ENCODE measurements at regions not wholly inside any gene's neighbourhood (a gene's known extent, or its start where the extent isn't known, plus 50 kb on each side); places are given as distances from the start of the nearest gene placed in this dataset.

DNA sequence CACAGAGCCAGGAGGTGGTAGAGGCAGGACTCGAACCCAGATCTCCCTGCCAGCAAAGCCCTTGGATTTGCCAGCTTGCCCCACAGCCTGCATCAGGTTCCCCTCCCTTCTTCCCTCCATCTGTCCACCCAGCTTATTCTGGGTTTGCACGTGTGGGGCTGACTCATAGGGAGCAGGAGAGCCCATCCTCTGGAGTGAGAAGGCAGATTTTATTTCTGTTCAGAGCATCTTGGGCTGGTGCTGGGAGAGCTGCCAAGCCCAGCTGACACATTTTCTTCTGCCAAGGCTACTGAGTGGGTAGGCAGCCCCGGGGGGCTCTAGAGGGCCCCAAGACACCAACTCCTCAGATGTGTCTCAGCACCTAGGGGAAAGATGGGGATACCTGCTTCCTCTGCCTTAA is 106.3 kb upstream of the CRHR1 start:
- Histone ChIP-seq H3K27ac (no peak overlapping the region), H3K27me3 (no peaks in the 10 kb centered on the region), H3K36me3 (no peaks in the 10 kb centered on the region), H3K4me3 (no peak overlapping the region), H3K4me1 (ENCODE audit: low read depth) (no peaks in the 10 kb centered on the region), H3K9me3 (ENCODE audit: low read depth) (no peaks in the 10 kb centered on the region)
- TF ChIP-seq, protein P1, sequence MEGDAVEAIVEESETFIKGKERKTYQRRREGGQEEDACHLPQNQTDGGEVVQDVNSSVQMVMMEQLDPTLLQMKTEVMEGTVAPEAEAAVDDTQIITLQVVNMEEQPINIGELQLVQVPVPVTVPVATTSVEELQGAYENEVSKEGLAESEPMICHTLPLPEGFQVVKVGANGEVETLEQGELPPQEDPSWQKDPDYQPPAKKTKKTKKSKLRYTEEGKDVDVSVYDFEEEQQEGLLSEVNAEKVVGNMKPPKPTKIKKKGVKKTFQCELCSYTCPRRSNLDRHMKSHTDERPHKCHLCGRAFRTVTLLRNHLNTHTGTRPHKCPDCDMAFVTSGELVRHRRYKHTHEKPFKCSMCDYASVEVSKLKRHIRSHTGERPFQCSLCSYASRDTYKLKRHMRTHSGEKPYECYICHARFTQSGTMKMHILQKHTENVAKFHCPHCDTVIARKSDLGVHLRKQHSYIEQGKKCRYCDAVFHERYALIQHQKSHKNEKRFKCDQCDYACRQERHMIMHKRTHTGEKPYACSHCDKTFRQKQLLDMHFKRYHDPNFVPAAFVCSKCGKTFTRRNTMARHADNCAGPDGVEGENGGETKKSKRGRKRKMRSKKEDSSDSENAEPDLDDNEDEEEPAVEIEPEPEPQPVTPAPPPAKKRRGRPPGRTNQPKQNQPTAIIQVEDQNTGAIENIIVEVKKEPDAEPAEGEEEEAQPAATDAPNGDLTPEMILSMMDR (IDR thresholded peaks at IDR 0.05; ENCODE audit: low read depth, low read length): no peak
- no peak for DNase-seq (ENCODE audit: low read depth in 1 of 2, low spot score in 1 of 2)

DNA sequence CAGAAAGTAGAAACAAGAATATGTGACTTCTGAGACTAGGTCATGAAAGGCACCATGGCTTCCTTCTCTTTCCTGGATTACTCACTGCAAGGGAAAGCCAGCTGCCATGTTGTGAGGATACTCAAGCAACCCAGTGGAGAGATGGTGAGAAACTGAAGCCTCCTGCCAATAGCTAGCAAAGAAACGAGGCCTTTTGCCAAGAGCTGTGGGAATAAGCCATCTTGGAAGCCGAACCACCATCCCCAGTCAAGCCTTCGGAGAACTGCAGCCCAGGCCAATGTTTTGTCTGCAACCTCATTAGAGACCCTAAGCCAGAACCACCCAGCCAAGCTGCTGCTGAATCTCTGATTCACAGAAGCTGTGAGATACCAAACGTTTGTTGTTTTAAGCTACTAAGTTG is 104.7 kb upstream of the CRHR1 start:
- Histone ChIP-seq H3K36me3 (no peaks in the 10 kb centered on the region), H3K27me3 (no peaks in the 10 kb centered on the region), H3K9me3 (ENCODE audit: low read depth) (no peaks in the 10 kb centered on the region), H3K4me1 (ENCODE audit: low read depth) (no peaks in the 10 kb centered on the region), H3K4me3 (no peak overlapping the region), H3K27ac (no peak overlapping the region)
- DNase-seq (ENCODE audit: low read depth in 1 of 2, low spot score in 1 of 2): no peak
- TF ChIP-seq, protein P1 (IDR thresholded peaks at IDR 0.05; ENCODE audit: low read depth, low read length): no peak

DNA sequence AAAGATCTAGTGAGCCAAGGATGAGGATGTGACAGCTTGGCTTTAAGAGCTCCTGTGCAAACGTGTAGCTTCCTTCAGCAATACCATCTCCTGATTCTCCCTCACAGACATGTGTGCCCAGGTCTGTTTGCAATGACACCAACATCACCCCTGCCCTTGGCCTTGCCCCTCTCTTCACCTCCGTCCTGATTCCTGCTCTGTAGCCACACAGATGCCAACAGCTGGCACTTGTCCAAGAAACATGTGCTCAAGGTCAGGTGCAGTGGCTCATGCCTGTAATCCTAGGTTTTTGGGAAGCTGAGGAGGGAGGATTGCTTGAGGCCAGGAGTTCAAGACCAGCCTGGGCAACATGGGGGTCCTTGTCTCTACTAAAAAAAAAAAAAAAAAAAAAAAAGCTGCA is 103.8 kb upstream of the CRHR1 start:
- H3K27ac ChIP-seq: no peak overlapping the region

DNA sequence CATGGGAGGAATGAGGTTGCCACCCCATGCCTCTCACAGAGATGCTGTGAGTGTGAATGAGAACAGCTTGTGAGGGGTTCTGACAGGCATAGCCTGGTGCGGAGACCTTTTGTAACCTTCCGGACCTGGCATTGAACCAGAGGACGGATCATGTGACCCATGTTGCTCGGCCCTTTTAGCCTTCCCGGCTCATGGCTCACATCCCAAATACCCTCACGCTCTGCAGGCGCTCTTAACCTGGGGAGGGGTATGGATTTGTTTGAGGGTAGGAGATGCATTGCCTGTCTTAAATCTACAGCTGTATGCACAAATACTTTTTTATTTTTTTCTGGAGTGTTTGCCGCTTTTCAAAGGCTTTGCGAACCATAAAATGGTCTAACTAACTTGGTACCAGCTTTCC is 102.4 kb upstream of the CRHR1 start:
- DNase-seq (ENCODE audit: low read depth in 1 of 2, low spot score in 1 of 2): no peak
- Histone ChIP-seq H3K4me1 (ENCODE audit: low read depth) (no peaks in the 10 kb centered on the region), H3K9me3 (ENCODE audit: low read depth) (no peaks in the 10 kb centered on the region), H3K4me3 (no peak overlapping the region), H3K27me3 (no peaks in the 10 kb centered on the region), H3K36me3 (no peaks in the 10 kb centered on the region), H3K27ac (no peak overlapping the region)
- TF ChIP-seq, protein P1 (IDR thresholded peaks at IDR 0.05; ENCODE audit: low read depth, low read length): no peak

More for the DNA sequence above, 103.8 kb upstream of the CRHR1 start:
- Histone ChIP-seq H3K27me3 (no peaks in the 10 kb centered on the region), H3K4me3 (no peak overlapping the region), H3K4me1 (ENCODE audit: low read depth) (no peaks in the 10 kb centered on the region), H3K9me3 (ENCODE audit: low read depth) (no peaks in the 10 kb centered on the region), H3K36me3 (no peaks in the 10 kb centered on the region)
- DNase-seq (ENCODE audit: low read depth in 1 of 2, low spot score in 1 of 2): no peak
- TF ChIP-seq, protein P1 (IDR thresholded peaks at IDR 0.05; ENCODE audit: low read depth, low read length): no peak

DNA sequence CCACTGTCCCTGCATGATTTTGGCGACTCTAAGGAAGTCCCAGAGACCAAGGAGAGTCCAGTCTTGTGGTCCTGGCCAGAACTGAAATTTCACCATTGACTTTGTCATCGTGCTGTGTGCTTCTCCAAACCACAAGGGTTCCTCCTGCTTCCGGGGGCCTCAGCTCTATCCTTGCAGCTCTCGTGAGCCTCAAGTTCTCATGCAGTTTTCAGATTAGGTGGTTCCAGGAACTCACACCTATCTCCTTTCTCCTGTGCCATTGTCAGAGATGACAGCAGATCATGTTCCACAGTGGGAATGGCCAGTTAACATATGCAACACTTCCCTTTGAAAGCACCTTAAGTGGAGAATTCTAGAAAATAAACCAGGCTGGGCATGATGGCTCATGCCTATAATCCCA is 97.9 kb upstream of the CRHR1 start:
- TF ChIP-seq, protein P1 (IDR thresholded peaks at IDR 0.05; ENCODE audit: low read depth, low read length): no peak
- no peaks in the 10 kb centered on the region for H3K27me3 ChIP-seq
- H3K4me3 ChIP-seq: no peak overlapping the region
- H3K4me1 ChIP-seq (ENCODE audit: low read depth): no peaks in the 10 kb centered on the region
- H3K36me3 ChIP-seq: no peaks in the 10 kb centered on the region
- no peaks in the 10 kb centered on the region for H3K9me3 ChIP-seq (ENCODE audit: low read depth)
- no peak for DNase-seq (ENCODE audit: low read depth in 1 of 2, low spot score in 1 of 2)
- no peak overlapping the region for H3K27ac ChIP-seq

DNA sequence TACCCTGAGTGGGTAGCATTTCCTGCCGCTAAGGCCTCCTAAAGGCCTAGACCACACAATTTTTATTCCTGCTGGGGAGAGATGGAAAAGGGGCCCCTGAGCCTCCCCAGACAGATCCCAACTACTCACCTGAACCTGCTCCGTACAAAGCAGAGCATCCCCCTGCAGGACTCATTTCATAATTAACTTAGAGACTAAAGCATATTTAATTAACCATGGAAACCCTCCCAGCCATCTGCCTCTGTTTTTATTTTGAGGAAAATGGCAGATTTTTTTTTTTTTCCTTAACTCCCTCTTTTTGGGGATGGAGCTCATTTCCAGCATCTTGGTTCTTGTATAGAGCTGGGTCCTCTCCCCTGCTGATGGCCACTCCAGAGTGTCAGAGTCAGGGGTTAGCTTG is 96.5 kb upstream of the CRHR1 start:
- DNase-seq (ENCODE audit: low read depth in 1 of 2, low spot score in 1 of 2): no peak
- Histone ChIP-seq H3K4me1 (ENCODE audit: low read depth) (no peaks in the 10 kb centered on the region), H3K27ac (no peak overlapping the region), H3K4me3 (no peak overlapping the region), H3K9me3 (ENCODE audit: low read depth) (no peaks in the 10 kb centered on the region), H3K36me3 (no peaks in the 10 kb centered on the region), H3K27me3 (no peaks in the 10 kb centered on the region)
- TF ChIP-seq, protein P1 (IDR thresholded peaks at IDR 0.05; ENCODE audit: low read depth, low read length): no peak
